ENCODE measurements at regions not wholly inside any gene's neighbourhood (a gene's known extent, or its start where the extent isn't known, plus 50 kb on each side); places are given as distances from the start of the nearest gene placed in this dataset.

- no peak for TF ChIP-seq POLR2A (IDR thresholded peaks at IDR 0.05)
- TF ChIP-seq, protein P1, sequence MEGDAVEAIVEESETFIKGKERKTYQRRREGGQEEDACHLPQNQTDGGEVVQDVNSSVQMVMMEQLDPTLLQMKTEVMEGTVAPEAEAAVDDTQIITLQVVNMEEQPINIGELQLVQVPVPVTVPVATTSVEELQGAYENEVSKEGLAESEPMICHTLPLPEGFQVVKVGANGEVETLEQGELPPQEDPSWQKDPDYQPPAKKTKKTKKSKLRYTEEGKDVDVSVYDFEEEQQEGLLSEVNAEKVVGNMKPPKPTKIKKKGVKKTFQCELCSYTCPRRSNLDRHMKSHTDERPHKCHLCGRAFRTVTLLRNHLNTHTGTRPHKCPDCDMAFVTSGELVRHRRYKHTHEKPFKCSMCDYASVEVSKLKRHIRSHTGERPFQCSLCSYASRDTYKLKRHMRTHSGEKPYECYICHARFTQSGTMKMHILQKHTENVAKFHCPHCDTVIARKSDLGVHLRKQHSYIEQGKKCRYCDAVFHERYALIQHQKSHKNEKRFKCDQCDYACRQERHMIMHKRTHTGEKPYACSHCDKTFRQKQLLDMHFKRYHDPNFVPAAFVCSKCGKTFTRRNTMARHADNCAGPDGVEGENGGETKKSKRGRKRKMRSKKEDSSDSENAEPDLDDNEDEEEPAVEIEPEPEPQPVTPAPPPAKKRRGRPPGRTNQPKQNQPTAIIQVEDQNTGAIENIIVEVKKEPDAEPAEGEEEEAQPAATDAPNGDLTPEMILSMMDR (IDR thresholded peaks at IDR 0.05), result no peak
Observed at GRCh38 chr2:15762449-15762848, 170.8 kb downstream of the DDX1 start.

Data from thyroid gland (tissue), 4 donors.